Muscle of back (tissue), 3 donors: ENCODE measurements at regions not wholly inside any gene's neighbourhood (a gene's known extent, or its start where the extent isn't known, plus 50 kb on each side); places are given as distances from the start of the nearest gene placed in this dataset.
A peak's percentile ranks its signal among the peaks of the same experiment; 100 is the strongest.

Experiments
- DNase-seq, 3 donors: peaks; one replicate each; pipeline versions ENCODE4 v3.0.0 to v3.0.0-alpha.2; 2013

DNA sequence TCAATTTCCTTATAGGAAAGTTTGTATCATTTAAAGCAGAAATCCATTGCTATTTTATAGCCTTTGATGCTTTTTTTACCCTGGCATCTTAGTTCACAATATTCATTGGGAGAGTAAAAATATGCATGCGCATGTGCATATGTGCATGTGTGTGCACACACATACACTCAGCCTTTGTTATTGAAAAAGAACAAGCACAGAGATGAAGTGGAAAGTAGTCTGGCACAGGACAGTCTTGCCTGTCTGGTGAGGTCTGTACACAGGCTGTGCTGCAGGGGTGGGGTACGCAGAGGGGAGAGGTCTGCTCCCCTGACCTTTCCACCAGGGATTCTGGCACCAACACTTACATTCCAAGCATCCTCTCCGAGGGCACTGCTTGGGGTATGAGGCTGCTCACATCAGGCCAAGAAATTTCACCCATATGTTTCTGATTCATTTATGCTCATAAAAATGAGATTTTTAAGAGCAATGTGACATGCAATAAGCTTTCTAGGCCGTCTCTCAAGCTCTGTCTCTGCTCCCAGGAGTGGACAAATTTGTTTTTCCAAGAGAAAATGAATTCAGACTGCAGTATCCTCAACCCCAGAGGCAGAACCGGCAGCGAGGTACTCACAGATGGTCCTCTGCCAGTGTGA, 237.2 kb downstream of the INSIG2 start:
- peak in 1 of 3 donors; percentile 26 for DNase-seq

DNA sequence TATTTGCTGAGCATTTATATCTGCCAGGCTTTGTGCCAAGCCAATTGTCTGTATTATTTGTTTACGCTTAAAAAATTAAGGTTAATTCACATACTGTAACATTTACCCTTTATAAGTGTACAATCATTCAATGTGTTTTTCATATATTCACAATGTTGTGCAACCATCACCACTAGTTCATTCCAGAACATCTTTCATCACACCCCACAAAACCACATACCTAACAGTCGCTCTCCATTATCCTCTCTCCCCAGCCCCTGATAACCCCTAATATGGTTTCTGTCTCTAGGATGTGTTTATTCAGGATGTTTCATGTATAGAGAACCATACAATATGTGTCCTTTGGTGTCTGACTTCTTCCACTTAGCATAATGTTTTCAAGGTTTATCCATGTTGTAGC, 234.1 kb downstream of the INSIG2 start:
- no peak for DNase-seq

DNA sequence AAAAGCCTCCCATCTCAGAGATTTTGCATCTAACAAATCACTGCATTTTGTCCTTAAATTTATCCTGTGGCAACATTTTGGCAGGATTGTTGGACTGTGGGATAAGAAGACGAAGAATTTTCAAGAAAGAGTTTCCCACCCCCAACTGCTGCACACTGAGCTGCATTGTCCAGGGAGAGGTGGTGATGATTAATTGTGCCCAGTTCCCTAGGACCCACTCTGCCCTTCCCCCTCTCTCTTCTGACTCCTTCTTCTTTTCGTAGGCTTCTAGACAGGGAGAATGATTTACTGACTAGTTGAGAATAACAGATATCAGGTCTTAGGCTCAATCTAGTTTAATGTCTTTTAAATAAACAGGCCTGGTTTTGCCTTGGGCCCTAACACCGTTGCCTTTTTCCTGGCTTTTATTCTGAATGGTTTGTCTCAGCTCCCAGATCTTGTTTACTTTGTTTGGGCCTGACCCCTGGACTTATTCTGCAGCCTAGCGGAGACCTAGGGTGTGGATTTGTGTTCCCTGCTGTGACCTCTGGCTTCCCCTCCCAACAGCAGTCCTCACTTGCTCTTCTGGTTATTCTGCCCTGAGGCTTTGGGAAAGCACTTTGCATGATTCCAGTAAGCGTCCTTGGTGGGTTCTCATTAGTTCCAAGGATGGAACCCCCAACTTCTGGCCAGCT, 233.3 kb downstream of the INSIG2 start:
- DNase-seq: no peak

DNA sequence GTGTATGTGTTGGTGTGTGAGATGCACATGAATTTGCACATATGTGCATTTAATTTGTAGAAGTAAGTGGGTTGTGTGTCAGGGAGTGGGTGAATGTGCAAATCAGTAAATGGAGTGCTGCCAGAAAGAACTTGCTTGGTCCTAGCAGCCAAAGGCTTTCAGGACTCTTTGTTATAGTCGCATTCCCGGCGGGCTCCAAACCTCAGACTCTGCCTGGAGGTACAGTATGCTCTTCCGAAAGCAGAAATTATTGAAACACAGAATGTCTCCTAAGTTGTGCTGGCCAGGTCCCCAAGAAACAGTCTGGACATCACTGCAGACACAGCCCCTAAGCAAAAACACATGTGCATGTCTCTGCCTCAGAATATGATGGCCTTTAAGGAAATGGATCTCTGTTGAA, 232.4 kb downstream of the INSIG2 start:
- peak; percentile 19 to 79 (median 67) for DNase-seq

DNA sequence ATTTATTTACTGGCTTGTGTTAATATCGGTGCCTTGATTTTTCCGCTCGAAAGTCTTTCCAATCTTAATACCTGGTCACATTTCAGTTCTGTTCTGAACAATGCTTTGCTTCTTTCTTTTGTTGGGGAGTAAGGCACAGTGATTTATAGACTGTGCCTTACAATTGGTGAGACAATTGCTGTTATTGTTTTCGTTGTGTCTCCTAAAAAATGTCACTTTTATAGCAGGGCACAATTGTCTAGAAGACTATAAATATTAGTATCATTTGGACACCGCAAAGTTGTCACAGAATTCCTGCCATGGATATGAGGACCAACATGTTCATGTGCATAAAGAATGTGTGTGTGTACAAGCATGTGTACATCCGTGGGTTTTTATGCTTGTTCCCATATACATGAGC, 231.9 kb downstream of the INSIG2 start:
- DNase-seq: no peak

- DNase-seq: no peak
Measured at GRCh38 chr2:118319271-118319684, 231.0 kb downstream of the INSIG2 start.

- DNase-seq: no peak
Measured at GRCh38 chr2:118315606-118316005, 227.3 kb downstream of the INSIG2 start.

DNA sequence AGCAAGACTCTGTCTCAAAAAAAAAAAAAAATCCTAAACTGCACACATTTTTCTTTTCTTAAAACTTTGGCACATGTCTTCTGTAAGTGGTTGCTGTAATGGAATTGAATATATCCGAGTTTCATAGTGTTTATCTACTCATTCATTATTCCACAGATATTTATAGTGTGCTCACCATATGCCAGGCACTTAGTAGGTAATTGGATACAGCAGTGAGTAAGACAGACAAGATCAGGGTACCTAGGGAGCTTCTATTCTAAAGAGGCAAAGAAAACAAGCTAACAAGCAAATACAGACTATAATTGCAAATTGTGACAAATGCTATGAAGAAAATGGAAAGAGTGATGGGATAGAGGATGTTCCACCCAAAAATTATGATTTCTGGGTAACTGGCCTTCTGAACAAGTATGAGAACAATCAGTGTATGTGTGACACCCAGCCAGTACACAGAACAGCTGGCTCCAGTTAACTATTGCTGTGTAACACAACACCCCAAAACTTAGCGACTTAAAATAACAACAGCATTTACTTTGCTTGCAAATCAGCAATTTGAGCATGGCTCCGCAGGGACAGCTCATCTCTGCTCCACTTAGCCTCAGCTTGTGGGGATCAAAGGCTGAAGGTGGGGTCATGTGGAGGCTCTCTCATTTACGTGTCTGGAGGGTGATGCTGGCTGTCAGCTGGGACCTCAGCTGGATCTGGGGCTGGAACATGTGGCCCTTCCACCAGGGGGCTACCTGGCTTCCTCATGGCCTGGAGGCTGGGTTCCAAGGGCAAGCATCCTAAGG, 224.9 kb downstream of the INSIG2 start:
- peak in 2 of 3 donors; percentile 23 to 42 for DNase-seq

DNA sequence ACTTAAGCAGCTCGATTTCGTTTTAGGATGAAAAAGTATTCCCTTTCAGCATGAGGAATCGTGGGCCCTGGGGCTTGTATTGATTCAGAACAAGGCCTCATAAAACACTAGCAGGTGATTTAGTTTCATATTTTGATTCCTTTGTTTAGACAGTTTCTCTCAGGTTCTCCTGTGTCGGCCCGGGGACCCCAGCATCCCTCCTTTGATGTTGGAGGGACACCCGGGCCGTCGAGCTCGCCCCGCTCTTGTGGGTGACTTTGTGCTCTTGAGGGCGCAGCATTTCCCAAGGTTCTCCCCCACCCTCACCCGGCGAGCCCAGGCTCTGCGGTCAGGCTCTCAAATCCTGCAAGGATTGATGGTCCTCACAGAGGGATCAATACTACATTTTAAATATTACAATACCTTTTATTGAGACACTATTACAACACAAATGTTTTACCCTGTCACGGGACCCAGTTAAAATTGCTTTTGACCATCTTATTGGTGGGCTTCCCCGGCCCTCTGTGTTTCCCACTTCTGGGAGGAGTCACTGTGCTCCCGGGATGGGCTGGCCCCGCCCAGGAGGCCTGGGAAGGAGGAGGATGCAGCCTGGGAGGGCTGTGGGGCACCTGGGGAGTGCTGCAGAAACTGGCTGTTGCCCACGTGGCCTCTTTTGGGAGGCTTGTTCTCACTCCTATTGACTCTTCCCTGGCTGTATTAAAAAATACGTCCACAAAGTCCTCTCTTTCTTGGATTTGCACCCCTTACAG, 222.6 kb downstream of the INSIG2 start:
- peak in 2 of 3 donors; percentile 35 to 74 for DNase-seq

DNA sequence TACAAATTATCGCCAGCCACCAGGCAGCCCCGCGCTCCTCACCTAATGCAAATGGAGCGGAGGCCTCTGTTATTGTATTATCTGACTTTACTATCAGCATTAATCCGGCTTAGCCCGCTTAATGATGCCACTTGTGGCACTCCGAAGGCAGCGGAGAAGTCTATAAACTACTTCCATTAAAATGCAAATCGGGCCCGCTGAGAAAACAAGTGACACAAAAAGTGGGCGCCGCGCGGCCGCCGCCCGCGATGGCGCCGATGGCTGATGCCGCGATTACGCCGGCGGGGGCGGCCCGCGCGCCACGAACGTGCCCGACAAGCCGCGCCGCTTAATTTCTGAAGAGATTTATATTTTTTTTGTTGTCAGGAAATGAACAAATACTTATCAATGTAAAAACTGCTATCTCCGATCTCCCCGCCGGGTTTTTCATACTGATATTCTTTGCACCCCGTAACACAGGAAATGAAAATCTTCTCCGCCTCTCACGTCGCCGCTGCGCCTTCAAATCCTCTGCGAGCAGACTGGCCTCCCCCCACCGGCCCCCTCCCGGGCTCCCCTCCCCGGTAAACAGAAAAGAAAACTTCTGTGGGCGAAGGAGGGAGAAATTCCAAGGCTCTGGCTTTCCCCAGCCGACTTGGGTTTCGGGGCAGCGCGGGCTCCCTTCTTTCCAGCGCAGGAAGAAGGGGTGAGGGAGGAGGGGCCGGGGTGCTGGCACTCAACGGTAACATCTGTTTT, 221.8 kb downstream of the INSIG2 start:
- DNase-seq: peak; percentile 64 to 93 (median 83)

- DNase-seq: no peak
Measured at GRCh38 chr2:118309257-118309945, 221.1 kb downstream of the INSIG2 start.

GRCh38 chr2:118307864-118308263, 219.6 kb downstream of the INSIG2 start:
- no peak for DNase-seq

- DNase-seq: no peak
Measured at GRCh38 chr2:118301248-118301647, 213.0 kb downstream of the INSIG2 start.

DNA sequence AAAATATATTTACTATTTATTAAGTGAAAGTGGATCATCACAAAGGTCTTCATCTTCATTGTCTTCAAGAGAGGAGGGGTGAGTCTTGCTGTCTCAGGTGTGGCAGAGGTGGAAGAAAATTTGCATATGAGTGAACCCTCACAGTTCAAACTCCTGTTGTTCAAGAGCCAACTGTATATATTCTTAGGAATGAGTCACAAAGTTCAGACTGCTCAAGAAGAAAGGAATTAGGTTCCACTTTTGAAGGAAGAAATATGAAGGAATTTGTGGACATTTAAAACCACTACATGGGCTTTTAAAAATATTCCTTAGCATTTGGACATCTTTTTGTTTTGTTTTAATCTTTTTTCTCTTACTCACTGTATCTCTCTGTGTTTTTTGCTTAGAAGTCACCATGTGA, 212.6 kb downstream of the INSIG2 start:
- DNase-seq: no peak

DNA sequence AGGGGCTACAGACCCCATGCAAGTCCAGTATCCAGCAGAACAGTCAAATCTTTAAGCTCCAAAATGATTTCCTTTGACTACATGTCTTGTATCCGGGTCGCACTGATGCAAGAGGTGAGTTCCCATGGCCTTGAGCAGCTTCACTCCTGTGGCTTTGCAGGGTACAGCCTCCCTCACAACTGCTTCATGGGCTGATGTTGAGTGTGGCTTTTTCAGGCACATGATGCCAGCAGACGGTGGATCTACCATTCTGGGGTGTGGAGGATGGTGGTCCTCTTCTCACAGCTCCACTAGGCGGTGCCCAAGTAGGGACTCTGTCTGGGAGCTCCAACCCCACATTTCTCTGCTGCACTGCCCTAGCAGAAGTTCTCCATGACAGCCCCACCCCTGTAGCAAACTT, 208.4 kb downstream of the INSIG2 start:
- DNase-seq: no peak

DNA sequence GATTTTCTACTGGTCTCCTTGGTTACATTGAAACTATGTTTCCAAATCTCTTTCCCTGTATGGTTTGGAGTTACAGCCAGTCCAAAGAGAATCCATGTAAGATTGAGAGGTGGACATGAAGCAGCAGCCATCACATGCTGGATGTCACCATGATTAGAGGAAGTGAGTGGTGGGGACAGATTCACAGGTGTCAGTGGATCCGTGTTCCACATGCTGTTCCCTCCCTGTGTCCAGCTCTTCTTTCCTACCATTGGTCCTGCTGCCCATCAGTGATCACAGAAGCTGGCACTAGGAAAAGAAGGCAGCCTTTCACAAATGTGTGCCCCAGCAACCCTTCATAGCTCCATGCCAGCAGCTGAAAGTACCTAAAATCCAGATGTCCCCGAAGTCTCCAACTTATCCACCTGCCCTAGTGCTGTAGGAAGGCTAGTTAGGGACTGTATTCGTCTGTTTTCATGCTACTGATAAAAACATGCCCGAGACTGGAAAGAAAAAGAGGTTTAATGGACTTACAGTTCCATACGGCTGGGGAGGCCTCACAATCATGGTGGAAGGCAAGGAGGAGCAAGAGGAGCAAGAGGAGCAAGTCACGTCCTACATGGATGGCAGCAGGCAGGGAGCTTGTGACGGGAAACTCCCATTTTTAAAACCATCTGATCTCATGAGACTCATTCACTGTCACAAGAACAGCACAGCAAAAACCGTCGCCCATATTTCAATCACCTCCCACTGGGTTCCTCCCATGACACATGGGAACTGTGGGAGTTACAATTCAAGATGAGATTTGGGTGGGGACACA, 207.5 kb downstream of the INSIG2 start:
- DNase-seq: no peak

- DNase-seq: no peak
Measured at GRCh38 chr2:118294063-118294462, 205.8 kb downstream of the INSIG2 start.

DNA sequence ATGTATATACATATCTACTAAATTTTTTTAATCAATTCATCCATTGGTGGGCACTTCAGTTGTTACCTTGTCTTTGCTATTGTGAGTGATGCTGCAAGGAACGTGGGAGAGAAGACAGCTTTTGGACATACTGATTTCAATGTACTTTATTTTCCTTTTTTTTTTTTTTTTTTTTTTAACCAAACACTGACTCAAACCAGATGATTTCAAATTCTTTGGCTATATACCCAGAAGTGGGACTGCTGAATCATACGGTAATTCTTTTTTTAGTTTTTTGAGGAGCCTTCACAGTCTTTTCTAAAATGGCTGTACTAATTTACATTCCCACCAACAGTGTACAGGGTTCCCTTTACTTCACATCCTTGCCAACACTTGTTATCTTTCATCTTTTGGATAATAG, 204.7 kb downstream of the INSIG2 start:
- DNase-seq: peak in 2 of 3 donors; percentile 49 to 53

DNA sequence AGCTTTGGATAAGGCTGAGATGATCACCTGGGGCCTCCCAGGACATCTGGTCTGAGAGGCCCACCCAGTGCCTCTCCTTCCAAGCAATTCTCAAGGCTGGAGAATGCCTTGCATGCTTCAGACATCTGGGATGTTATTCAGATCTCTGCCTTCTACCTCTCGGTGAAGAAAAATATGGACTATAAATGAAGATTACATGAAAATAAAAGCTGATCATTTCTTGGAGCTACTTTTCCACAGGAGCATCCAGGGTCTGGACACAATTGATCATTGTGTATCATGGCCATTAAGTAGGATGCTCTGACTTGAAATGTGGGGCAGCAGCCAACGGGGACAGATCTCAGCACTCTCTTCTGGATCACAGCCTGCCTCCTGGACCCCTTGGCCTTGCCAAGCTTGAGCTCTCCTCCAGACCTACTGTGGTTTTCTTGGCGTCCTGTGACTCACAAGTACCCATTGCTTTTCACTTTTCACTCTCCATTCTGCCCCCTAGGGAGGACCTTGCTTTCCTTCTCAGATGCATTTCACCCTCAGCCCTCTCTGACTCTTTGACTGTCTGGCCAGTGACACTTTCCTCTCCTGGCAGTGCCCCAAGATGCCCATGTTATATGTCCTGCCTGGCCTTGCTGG, 203.1 kb downstream of the INSIG2 start:
- no peak for DNase-seq
